ENCODE measurements at regions not wholly inside any gene's neighbourhood (a gene's known extent, or its start where the extent isn't known, plus 50 kb on each side); places are given as distances from the start of the nearest gene placed in this dataset.

DNA sequence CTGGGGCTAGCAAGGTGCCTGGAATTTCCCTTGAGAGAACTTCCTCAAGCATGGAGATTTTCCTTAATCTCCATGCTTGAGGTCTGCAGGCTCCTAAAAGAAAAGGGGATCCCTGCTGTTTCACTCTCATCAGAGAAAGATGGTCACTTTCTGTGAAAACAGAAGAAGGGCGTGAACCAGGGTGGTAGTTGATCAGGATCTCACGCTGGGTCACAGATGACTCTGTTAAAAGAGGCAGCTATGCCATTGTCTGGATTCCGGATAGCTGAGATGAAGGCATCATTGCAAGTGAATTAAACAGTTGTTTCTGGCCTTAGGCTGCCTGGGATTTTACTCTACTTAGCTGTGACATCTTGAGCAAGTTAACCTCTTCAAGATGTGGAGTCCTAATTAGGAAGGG, 525.9 kb downstream of the TYW1 start:
- no peak for DNase-seq
- Histone ChIP-seq H3K9me3 (no peaks in the 10 kb centered on the region), H3K4me3 (no peak overlapping the region), H3K27ac (no peak overlapping the region), H3K36me3 (no peaks in the 10 kb centered on the region), H3K27me3 (no peaks in the 10 kb centered on the region), H3K4me1 (ENCODE audit: insufficient read depth) (no peaks in the 10 kb centered on the region)
- TF ChIP-seq EP300 (IDR thresholded peaks at IDR 0.05) = no peak
- TF ChIP-seq, protein P1, sequence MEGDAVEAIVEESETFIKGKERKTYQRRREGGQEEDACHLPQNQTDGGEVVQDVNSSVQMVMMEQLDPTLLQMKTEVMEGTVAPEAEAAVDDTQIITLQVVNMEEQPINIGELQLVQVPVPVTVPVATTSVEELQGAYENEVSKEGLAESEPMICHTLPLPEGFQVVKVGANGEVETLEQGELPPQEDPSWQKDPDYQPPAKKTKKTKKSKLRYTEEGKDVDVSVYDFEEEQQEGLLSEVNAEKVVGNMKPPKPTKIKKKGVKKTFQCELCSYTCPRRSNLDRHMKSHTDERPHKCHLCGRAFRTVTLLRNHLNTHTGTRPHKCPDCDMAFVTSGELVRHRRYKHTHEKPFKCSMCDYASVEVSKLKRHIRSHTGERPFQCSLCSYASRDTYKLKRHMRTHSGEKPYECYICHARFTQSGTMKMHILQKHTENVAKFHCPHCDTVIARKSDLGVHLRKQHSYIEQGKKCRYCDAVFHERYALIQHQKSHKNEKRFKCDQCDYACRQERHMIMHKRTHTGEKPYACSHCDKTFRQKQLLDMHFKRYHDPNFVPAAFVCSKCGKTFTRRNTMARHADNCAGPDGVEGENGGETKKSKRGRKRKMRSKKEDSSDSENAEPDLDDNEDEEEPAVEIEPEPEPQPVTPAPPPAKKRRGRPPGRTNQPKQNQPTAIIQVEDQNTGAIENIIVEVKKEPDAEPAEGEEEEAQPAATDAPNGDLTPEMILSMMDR (IDR thresholded peaks at IDR 0.05) = no peak
- no peak for TF ChIP-seq POLR2A (IDR thresholded peaks at IDR 0.05)
- 92 to 96% (median 94%) methylated on average over 3 of the region's 3 CpGs for WGBS, 3 donors
- intact Hi-C loops (cut with DNase I) = no loop called here

DNA sequence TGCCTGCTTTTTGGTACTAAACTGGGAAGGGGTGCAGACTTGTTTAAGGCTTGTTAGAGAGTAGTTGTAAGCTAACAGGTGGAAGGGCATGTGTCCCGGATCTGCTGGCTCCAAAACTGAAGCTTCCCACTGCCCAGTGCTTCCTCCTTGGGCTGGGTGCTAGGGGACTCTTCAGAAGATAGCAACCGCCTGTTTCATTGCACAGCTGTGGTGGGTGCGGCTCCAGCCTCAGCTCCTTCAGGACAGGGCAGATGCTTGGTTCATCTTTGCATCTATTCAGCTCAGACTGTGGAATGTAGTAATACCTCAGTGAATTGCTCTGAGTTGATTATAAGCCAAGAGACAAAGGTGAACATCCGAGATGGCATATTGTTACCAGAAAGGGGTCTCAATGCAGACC, 527.1 kb downstream of the TYW1 start:
- Histone ChIP-seq H3K4me3 (no peak overlapping the region), H3K36me3 (no peaks in the 10 kb centered on the region), H3K4me1 (ENCODE audit: insufficient read depth) (no peaks in the 10 kb centered on the region), H3K27ac (no peak overlapping the region), H3K9me3 (no peaks in the 10 kb centered on the region), H3K27me3 (no peaks in the 10 kb centered on the region)
- intact Hi-C loops (cut with DNase I) = no loop called here
- TF ChIP-seq POLR2A (IDR thresholded peaks at IDR 0.05) (no peak), EP300 (IDR thresholded peaks at IDR 0.05) (no peak)
- TF ChIP-seq, protein P1 (IDR thresholded peaks at IDR 0.05) = no peak
- DNase-seq = no peak
- WGBS, 3 donors = 79 to 96% (median 84%) methylated on average over 3 to 4 of the region's 4 CpGs

DNA sequence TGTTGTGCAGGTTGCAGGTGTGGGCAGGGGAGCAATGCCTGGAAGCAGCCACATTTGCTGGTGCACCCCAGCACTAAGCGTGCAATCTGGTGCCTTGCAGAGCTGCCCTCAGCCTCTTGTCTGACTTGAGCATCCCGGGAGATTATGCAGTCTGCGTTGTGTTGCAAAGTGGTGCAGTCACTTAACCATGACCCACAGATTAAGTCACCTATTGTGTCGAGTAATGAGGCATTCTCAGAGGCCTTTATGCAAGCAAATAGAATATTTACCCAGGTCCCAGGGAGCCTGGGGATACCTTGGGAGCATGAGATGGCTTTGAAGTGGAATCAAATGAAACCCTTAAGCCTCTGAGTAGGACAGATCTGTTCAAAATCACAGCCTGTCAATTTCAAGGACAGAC, 529.0 kb downstream of the TYW1 start:
- TF ChIP-seq, protein P1 (IDR thresholded peaks at IDR 0.05) = no peak
- TF ChIP-seq EP300 (IDR thresholded peaks at IDR 0.05) (no peak), POLR2A (IDR thresholded peaks at IDR 0.05) (no peak)

DNA sequence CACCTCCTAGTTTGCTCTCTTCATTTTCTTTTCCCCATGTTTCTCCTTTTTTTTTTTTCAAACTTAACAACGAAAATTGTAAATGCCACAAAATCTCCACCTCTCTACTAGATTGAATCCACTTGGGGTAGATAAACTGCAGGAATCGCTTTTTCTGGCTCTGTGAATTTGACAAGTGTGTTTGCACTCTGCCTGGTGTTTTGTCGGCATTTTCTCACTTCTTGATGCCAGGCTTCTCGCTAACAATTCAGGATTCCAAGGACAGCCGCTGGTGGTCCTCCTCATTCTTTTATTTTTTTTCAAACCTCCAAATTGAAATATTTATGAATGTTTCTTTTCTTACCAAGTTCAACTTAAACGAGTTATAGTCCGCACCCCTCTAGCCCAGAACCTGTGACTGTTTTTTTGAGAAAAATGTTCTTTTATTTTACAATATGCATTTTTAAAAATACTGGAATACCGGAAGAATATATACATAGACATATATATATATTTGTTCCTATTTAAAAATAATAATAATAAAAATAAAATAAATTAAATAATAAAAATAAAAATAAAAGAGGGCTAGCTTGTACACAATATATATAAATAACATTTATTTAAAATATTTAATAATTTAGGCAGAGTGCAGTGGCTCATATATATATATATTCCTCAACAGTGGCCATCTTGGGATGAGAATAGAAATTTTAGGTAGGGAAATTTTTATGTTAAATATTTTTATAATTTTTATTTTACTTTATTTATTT, 538.8 kb downstream of the TYW1 start:
- TF ChIP-seq, protein P1 (IDR thresholded peaks at IDR 0.05) = no peak
- TF ChIP-seq POLR2A (IDR thresholded peaks at IDR 0.05) (no peak), EP300 (IDR thresholded peaks at IDR 0.05) (no peak)
- intact Hi-C loops (cut with DNase I) = no loop called here
- no peak overlapping the region for H3K27ac ChIP-seq

More for the DNA sequence above, 529.0 kb downstream of the TYW1 start:
- Histone ChIP-seq H3K27me3 (no peaks in the 10 kb centered on the region), H3K4me1 (ENCODE audit: insufficient read depth) (no peaks in the 10 kb centered on the region), H3K9me3 (no peaks in the 10 kb centered on the region), H3K36me3 (no peaks in the 10 kb centered on the region), H3K4me3 (no peak overlapping the region), H3K27ac (no peak overlapping the region)
- no peak for DNase-seq
- intact Hi-C loops (cut with DNase I) = no loop called here
- 43 to 49% (median 46%) methylated on average over 4 of the region's 4 CpGs for WGBS, 3 donors

More for the DNA sequence above, 538.8 kb downstream of the TYW1 start:
- Histone ChIP-seq H3K36me3 (no peaks in the 10 kb centered on the region), H3K27me3 (no peaks in the 10 kb centered on the region), H3K9me3 (peaks cover 0 to 3% of the 10 kb centered on the region in 2 donors), H3K4me3 (no peak overlapping the region), H3K4me1 (ENCODE audit: insufficient read depth) (no peaks in the 10 kb centered on the region)
- no peak for DNase-seq
- 73 to 83% (median 74%) methylated on average over 8 of the region's 8 CpGs for WGBS, 3 donors

Data from ovary (tissue), 7 donors.